BJ (cell line): ENCODE measurements at regions not wholly inside any gene's neighbourhood (a gene's known extent, or its start where the extent isn't known, plus 50 kb on each side); places are given as distances from the start of the nearest gene placed in this dataset.

Source experiments
- CTCF ChIA-PET: fragments of 350-600 bp; formaldehyde crosslinking; extraction: SDS; loops from one replicate; lab custom pipeline; 2021; ENCODE audit warnings: antibody characterized with exemption, inconsistent platforms; lab: Yijun Ruan, JAX
- POLR2A ChIA-PET: fragments of 300-600 bp; sonication (Branson Sonifier 250); formaldehyde crosslinking; extraction: SDS; loops from one replicate; lab custom pipeline; 2021; ENCODE audit warnings: antibody characterized with exemption; lab: Charles Lee
- DNase-seq: peaks from one replicate; pipeline ENCODE4 v3.0.0-alpha.2; 2011; ENCODE audit warnings: low read depth
- H3K27me3 ChIP-seq: 2 replicates; pipeline ENCODE4 v1.6.0; 2011; ENCODE audit warnings: low read length; ENCODE audit not compliant: control insufficient read depth, insufficient read depth
- H3K36me3 ChIP-seq: 2 replicates; pipeline ENCODE4 v1.5.1; 2011; ENCODE audit warnings: low read length; ENCODE audit not compliant: control insufficient read depth, insufficient read depth
- H3K4me3 ChIP-seq: 2 replicates; pipeline ENCODE4 v1.5.1; 2011; ENCODE audit warnings: low read depth, mild to moderate bottlenecking, control low read depth, low read length
- TF ChIP-seq, protein P1 (sequence below): IDR thresholded peaks from 2 replicates; pipeline ENCODE4 v1.5.1; 2011; ENCODE audit warnings: low read depth, mild to moderate bottlenecking, control low read depth, inconsistent platforms, low read length, moderate library complexity; ENCODE audit not compliant: insufficient read depth

DNA sequence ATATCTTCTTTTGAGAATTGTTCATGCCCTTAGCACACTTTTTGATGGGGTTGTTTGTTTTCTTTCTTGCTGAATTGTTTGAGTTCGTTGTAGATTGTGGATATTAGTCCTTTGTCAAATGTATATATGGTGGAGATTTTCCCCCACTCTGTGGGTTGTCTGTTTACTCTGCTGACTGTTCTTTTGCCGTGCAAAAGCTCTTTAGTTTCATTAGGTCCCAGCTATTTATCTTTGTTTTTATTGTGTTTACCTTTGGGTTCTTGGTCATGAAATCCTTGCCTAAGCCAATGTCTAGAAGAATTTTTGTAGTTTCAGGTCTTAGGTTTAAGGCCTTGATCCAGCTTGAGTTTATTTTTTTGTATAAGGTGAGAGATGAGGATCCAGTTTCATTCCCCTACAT lies 1372.6 kb upstream of the TENM3 start:
- no peak for DNase-seq
- no peaks in the 10 kb centered on the region for H3K27me3 ChIP-seq
- ChIA-PET POLR2A (no interaction called here), CTCF (no interaction called here)
- no peak overlapping the region for H3K4me3 ChIP-seq
- H3K36me3 ChIP-seq = no peaks in the 10 kb centered on the region
- TF ChIP-seq, protein P1, sequence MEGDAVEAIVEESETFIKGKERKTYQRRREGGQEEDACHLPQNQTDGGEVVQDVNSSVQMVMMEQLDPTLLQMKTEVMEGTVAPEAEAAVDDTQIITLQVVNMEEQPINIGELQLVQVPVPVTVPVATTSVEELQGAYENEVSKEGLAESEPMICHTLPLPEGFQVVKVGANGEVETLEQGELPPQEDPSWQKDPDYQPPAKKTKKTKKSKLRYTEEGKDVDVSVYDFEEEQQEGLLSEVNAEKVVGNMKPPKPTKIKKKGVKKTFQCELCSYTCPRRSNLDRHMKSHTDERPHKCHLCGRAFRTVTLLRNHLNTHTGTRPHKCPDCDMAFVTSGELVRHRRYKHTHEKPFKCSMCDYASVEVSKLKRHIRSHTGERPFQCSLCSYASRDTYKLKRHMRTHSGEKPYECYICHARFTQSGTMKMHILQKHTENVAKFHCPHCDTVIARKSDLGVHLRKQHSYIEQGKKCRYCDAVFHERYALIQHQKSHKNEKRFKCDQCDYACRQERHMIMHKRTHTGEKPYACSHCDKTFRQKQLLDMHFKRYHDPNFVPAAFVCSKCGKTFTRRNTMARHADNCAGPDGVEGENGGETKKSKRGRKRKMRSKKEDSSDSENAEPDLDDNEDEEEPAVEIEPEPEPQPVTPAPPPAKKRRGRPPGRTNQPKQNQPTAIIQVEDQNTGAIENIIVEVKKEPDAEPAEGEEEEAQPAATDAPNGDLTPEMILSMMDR = no peak

DNA sequence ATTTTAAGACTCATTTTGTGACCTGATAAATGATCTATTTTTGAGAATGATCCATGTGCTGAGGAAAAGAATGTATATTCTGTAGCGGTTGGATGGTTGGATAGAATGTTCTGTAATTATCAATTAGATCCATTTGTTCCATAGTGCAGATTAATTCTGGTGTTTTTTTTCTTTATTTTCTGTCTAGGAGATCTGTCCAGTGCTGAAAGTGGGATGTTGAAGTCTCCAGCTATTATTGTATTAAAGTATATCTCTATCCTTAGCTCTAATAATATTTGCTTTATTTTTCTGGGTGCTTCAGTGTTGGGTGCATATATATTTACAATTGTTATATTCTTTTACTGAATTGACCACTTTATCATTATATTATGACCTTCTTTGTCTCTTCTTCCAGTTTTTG lies 1344.9 kb upstream of the TENM3 start:
- no peaks in the 10 kb centered on the region for H3K27me3 ChIP-seq
- no peaks in the 10 kb centered on the region for H3K36me3 ChIP-seq
- no peak overlapping the region for H3K4me3 ChIP-seq
- no peak for DNase-seq
- POLR2A ChIA-PET = no interaction called here
- TF ChIP-seq, protein P1 = no peak
- CTCF ChIA-PET = interaction anchor here (0.6 kb wide), 1 partner anchor 646 kb away, joined by 3 read pairs; no protein-coding TSS in a partner anchor

DNA sequence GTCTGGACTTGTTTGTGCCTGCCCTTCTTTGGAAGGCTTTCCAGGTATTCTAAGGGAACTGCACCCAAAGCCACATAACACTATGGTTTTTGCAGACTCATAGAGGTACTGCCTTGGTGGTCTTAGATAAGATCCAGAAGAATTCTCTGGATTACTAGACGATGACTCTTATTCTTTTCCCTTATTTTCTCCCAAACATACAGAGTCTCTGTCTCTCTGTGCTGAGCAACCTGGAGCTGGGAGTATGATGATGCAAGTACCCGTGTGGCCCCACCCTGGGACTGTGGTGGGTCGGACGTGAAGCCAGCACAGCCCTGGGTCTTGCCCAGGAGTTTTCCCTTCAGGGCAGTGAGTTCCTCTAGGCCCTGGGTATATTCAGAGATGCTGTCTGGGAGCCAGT lies 1342.4 kb upstream of the TENM3 start:
- Histone ChIP-seq H3K4me3 (no peak overlapping the region), H3K36me3 (no peaks in the 10 kb centered on the region), H3K27me3 (no peaks in the 10 kb centered on the region)
- ChIA-PET CTCF (no interaction called here), POLR2A (no interaction called here)
- TF ChIP-seq, protein P1 = no peak
- DNase-seq = no peak

DNA sequence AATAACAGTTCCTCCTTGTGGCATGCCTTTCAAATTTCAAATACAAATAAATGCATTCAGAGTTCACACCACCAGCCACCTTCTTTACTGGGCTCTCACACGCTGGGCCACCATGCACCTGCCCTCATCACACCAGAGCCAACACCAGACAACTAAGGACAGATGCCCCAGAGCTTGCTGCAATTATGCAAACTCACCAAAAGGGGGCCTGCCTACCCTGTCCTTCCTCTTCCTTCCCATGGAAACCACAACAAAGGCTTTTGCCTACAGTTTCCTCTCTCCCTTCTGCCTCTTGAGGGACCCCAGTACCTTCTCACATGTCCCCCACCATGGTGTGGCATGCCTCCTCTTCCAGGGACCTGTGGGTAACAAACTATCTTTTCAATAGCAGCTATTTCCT lies 1333.9 kb upstream of the TENM3 start:
- ChIA-PET CTCF (interaction anchor here (1.1 to 1.5 kb wide), 3 partner anchors 11 to 40 kb away, joined by 3 to 5 read pairs (median 3); no protein-coding TSS in a partner anchor), POLR2A (no interaction called here)
- no peak overlapping the region for H3K4me3 ChIP-seq
- no peak for DNase-seq
- TF ChIP-seq, protein P1 = peak; percentile 42
- no peaks in the 10 kb centered on the region for H3K27me3 ChIP-seq
- H3K36me3 ChIP-seq = no peaks in the 10 kb centered on the region

DNA sequence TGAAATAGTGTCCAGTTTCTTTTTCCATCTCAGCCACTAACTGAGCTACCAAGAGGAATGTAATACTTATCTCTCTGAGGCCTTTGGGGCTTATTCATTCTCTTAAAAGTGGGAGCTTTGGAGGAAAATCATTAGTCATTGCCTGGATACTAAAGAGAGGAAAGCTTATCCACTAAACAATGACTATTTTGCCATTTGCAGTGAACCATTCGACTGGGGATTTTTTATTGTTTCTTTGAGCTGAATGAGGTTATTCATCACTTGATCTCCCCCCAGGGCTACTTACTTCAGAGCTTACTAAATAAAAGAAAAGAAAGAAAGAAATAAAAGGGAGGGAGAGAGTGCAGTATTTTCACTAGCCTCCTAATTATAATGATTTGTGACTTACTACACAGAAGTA lies 1329.5 kb upstream of the TENM3 start:
- CTCF ChIA-PET = no interaction called here
- DNase-seq = peak; percentile 82

More for the DNA sequence above, 1329.5 kb upstream of the TENM3 start:
- Histone ChIP-seq H3K36me3 (no peaks in the 10 kb centered on the region), H3K27me3 (no peaks in the 10 kb centered on the region), H3K4me3 (no peak overlapping the region)
- TF ChIP-seq, protein P1 = no peak
- POLR2A ChIA-PET = no interaction called here
